ENCODE measurements at regions not wholly inside any gene's neighbourhood (a gene's known extent, or its start where the extent isn't known, plus 50 kb on each side); places are given as distances from the start of the nearest gene placed in this dataset.

DNA sequence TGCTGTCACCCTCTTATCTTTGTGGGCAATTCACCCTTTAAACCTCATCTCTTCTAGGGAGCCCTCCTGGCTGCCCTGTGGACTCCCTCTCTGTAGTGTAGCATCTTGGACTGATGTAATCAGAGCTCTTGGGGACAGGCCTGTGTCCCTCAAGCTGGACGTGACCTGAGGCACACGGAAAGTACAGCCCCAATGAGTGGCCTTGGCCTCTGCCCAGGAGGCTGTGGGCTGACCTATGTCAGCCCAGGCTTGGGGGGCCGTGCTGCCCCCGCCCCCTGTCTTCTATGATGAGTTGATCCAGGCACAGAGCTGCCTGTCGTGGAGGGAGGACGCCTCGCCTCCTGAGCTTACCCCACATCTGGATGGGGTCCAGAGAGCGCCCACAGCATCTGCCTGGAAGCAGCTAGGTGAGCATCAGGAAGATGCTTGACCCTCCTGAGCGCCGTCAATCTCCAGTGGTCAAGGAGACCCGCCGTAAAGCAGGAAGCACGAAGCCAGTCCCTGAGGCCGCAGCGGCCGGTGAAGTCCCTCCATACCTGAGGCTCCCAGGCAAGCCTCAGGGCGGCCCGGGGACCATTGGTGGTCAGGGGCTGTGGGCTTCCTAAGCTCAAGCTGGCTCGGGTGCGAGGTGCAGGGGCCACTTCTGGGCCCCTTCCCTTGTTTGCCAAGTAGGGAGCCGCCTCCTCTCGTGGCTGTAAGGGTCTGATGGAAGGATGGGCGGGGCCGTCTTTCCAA lies 1136.9 kb downstream of the BRD1 start (continued):
- TF ChIP-seq, protein P1, sequence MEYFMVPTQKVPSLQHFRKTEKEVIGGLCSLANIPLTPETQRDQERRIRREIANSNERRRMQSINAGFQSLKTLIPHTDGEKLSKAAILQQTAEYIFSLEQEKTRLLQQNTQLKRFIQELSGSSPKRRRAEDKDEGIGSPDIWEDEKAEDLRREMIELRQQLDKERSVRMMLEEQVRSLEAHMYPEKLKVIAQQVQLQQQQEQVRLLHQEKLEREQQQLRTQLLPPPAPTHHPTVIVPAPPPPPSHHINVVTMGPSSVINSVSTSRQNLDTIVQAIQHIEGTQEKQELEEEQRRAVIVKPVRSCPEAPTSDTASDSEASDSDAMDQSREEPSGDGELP (IDR thresholded peaks at IDR 0.05; ENCODE audit: borderline replicate concordance, low read depth) = peak; percentile 28; the same call in 1 of the 2 replicates
- TF ChIP-seq ZNF253 (CRISPR knock-in tag; IDR thresholded peaks at IDR 0.05; ENCODE audit: borderline replicate concordance) (no peak), ZBTB20 (CRISPR knock-in tag; IDR thresholded peaks at IDR 0.05; ENCODE audit: borderline replicate concordance, low read depth) (no peak), KLF13 (CRISPR knock-in tag; IDR thresholded peaks at IDR 0.05) (no peak), MTA1 (CRISPR knock-in tag; IDR thresholded peaks at IDR 0.05; ENCODE audit: borderline replicate concordance) (peak; percentile 77), ZNF790 (CRISPR knock-in tag; IDR thresholded peaks at IDR 0.05; ENCODE audit: borderline replicate concordance) (0 out of 2 replicates have a peak, but pooled peaks have one; percentile 22), ZNF569 (CRISPR knock-in tag; IDR thresholded peaks at IDR 0.05; ENCODE audit: borderline replicate concordance) (no peak), ZSCAN9 (CRISPR knock-in tag; IDR thresholded peaks at IDR 0.05; ENCODE audit: borderline replicate concordance) (no peak), SAP130 (CRISPR knock-in tag; IDR thresholded peaks at IDR 0.05; ENCODE audit: low read depth) (peak; percentile 53), FOXK1 (CRISPR knock-in tag; IDR thresholded peaks at IDR 0.05; ENCODE audit: borderline replicate concordance, low read depth) (no peak), KMT2A (CRISPR knock-in tag; IDR thresholded peaks at IDR 0.05) (no peak), NR2F2 (IDR thresholded peaks at IDR 0.05; ENCODE audit: borderline replicate concordance, low read depth) (peak; percentile 42; the same call in 1 of the 2 replicates)
- TF ChIP-seq, protein P2, sequence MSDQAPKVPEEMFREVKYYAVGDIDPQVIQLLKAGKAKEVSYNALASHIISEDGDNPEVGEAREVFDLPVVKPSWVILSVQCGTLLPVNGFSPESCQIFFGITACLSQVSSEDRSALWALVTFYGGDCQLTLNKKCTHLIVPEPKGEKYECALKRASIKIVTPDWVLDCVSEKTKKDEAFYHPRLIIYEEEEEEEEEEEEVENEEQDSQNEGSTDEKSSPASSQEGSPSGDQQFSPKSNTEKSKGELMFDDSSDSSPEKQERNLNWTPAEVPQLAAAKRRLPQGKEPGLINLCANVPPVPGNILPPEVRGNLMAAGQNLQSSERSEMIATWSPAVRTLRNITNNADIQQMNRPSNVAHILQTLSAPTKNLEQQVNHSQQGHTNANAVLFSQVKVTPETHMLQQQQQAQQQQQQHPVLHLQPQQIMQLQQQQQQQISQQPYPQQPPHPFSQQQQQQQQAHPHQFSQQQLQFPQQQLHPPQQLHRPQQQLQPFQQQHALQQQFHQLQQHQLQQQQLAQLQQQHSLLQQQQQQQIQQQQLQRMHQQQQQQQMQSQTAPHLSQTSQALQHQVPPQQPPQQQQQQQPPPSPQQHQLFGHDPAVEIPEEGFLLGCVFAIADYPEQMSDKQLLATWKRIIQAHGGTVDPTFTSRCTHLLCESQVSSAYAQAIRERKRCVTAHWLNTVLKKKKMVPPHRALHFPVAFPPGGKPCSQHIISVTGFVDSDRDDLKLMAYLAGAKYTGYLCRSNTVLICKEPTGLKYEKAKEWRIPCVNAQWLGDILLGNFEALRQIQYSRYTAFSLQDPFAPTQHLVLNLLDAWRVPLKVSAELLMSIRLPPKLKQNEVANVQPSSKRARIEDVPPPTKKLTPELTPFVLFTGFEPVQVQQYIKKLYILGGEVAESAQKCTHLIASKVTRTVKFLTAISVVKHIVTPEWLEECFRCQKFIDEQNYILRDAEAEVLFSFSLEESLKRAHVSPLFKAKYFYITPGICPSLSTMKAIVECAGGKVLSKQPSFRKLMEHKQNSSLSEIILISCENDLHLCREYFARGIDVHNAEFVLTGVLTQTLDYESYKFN (CRISPR knock-in tag; conservative IDR thresholded peaks at IDR 0.05) = peak; percentile 82
- TF ChIP-seq, protein P3, sequence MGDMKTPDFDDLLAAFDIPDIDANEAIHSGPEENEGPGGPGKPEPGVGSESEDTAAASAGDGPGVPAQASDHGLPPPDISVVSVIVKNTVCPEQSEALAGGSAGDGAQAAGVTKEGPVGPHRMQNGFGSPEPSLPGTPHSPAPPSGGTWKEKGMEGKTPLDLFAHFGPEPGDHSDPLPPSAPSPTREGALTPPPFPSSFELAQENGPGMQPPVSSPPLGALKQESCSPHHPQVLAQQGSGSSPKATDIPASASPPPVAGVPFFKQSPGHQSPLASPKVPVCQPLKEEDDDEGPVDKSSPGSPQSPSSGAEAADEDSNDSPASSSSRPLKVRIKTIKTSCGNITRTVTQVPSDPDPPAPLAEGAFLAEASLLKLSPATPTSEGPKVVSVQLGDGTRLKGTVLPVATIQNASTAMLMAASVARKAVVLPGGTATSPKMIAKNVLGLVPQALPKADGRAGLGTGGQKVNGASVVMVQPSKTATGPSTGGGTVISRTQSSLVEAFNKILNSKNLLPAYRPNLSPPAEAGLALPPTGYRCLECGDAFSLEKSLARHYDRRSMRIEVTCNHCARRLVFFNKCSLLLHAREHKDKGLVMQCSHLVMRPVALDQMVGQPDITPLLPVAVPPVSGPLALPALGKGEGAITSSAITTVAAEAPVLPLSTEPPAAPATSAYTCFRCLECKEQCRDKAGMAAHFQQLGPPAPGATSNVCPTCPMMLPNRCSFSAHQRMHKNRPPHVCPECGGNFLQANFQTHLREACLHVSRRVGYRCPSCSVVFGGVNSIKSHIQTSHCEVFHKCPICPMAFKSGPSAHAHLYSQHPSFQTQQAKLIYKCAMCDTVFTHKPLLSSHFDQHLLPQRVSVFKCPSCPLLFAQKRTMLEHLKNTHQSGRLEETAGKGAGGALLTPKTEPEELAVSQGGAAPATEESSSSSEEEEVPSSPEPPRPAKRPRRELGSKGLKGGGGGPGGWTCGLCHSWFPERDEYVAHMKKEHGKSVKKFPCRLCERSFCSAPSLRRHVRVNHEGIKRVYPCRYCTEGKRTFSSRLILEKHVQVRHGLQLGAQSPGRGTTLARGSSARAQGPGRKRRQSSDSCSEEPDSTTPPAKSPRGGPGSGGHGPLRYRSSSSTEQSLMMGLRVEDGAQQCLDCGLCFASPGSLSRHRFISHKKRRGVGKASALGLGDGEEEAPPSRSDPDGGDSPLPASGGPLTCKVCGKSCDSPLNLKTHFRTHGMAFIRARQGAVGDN (CRISPR knock-in tag; IDR thresholded peaks at IDR 0.05) = peak; percentile 94
- TF ChIP-seq, protein P4, sequence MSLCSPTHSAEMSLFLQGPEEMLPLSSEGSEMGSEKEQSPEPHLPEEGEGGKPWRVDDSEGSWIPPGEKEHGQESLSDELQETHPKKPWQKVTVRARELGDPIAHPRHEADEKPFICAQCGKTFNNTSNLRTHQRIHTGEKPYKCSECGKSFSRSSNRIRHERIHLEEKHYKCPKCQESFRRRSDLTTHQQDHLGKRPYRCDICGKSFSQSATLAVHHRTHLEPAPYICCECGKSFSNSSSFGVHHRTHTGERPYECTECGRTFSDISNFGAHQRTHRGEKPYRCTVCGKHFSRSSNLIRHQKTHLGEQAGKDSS (CRISPR knock-in tag; IDR thresholded peaks at IDR 0.05; ENCODE audit: borderline replicate concordance, low read depth) = 0 out of 2 replicates have a peak, but pooled peaks have one; percentile 24
- TF ChIP-seq, protein P5, sequence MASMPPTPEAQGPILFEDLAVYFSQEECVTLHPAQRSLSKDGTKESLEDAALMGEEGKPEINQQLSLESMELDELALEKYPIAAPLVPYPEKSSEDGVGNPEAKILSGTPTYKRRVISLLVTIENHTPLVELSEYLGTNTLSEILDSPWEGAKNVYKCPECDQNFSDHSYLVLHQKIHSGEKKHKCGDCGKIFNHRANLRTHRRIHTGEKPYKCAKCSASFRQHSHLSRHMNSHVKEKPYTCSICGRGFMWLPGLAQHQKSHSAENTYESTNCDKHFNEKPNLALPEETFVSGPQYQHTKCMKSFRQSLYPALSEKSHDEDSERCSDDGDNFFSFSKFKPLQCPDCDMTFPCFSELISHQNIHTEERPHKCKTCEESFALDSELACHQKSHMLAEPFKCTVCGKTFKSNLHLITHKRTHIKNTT (CRISPR knock-in tag; IDR thresholded peaks at IDR 0.05) = no peak

Data from HepG2 (cell line).